HG03103 (cell line): ENCODE measurements at regions not wholly inside any gene's neighbourhood (a gene's known extent, or its start where the extent isn't known, plus 50 kb on each side); places are given as distances from the start of the nearest gene placed in this dataset.

ENCODE experiments used
- ATAC-seq: cut with Tn5 transposase; IDR thresholded peaks from one replicate; pipeline ENCODE4 v1.9.1; 2021; ENCODE audit warnings: low read depth; ENCODE audit not compliant: unreplicated experiment

GRCh38 chr13:78428646-78429045 is 174.7 kb downstream of the POU4F1 start:
- ATAC-seq: no peak

- no peak for ATAC-seq
Observed at GRCh38 chr13:78426183-78426582, 177.2 kb downstream of the POU4F1 start.

GRCh38 chr13:78420814-78421213 is 182.5 kb downstream of the POU4F1 start:
- peak; percentile 52 for ATAC-seq

GRCh38 chr13:78413887-78414553 is 189.3 kb downstream of the POU4F1 start:
- ATAC-seq: no peak

GRCh38 chr13:78410847-78411246 is 192.5 kb downstream of the POU4F1 start:
- no peak for ATAC-seq

- ATAC-seq: no peak
Observed at GRCh38 chr13:78410164-78410563, 193.2 kb downstream of the POU4F1 start.

- peak; percentile 49 for ATAC-seq
Observed at GRCh38 chr13:78409172-78409571, 194.2 kb downstream of the POU4F1 start.

GRCh38 chr13:78404846-78405360 is 198.4 kb downstream of the POU4F1 start:
- no peak for ATAC-seq

GRCh38 chr13:78402708-78403400 is 200.5 kb downstream of the POU4F1 start:
- ATAC-seq: no peak

GRCh38 chr13:78401873-78402707 is 201.3 kb downstream of the POU4F1 start:
- ATAC-seq: no peak

- ATAC-seq: peak; percentile 93
Observed at GRCh38 chr13:78398743-78399410, 204.5 kb downstream of the POU4F1 start.

- ATAC-seq: no peak
Observed at GRCh38 chr13:78393286-78394142, 209.8 kb downstream of the POU4F1 start.

GRCh38 chr13:78383899-78384298 is 219.5 kb downstream of the POU4F1 start:
- ATAC-seq: no peak

- no peak for ATAC-seq
Observed at GRCh38 chr13:78383071-78383484, 220.3 kb downstream of the POU4F1 start.

GRCh38 chr13:78382491-78382890 is 220.9 kb downstream of the POU4F1 start:
- no peak for ATAC-seq

- ATAC-seq: no peak
Observed at GRCh38 chr13:78376822-78377221, 226.5 kb downstream of the POU4F1 start.

- ATAC-seq: no peak
Observed at GRCh38 chr13:78376033-78376432, 227.3 kb downstream of the POU4F1 start.

GRCh38 chr13:78372581-78372980 is 230.8 kb downstream of the POU4F1 start:
- no peak for ATAC-seq

- ATAC-seq: no peak
Observed at GRCh38 chr13:78370231-78370630, 233.1 kb downstream of the POU4F1 start.

- ATAC-seq: no peak
Observed at GRCh38 chr13:78364711-78365110, 238.6 kb downstream of the POU4F1 start.
